Astrocyte (in vitro differentiated cells and primary cell): ENCODE measurements at regions not wholly inside any gene's neighbourhood (a gene's known extent, or its start where the extent isn't known, plus 50 kb on each side); places are given as distances from the start of the nearest gene placed in this dataset.

Source experiments
- DNase-seq: peaks from one replicate; pipeline ENCODE4 v3.0.0-alpha.2; 2010; ENCODE audit warnings: low read depth
- FAIRE-seq: peaks from 2 replicates; lab custom pipeline; 2011; peaks lifted over from hg19 to GRCh38; lab: Jason Lieb, UNC
- H2AFZ ChIP-seq: 2 replicates; pipeline ENCODE4 v1.6.0; 2012; ENCODE audit warnings: low read depth, low read length, inconsistent platforms
- H3K27ac ChIP-seq: 2 replicates; pipeline ENCODE4 v1.5.1; 2011; ENCODE audit warnings: low read depth, low read length, inconsistent platforms
- H3K27me3 ChIP-seq: 2 replicates; pipeline ENCODE4 v1.6.0; 2011; ENCODE audit warnings: low read length, inconsistent platforms; ENCODE audit not compliant: insufficient read depth
- H3K36me3 ChIP-seq: 2 replicates; pipeline ENCODE4 v1.5.1; 2011; ENCODE audit warnings: low read length, inconsistent platforms; ENCODE audit not compliant: insufficient read depth
- H3K4me1 ChIP-seq: 2 replicates; pipeline ENCODE4 v1.5.1; 2011; ENCODE audit warnings: low read length, inconsistent platforms; ENCODE audit not compliant: insufficient read depth
- H3K4me2 ChIP-seq: 2 replicates; pipeline ENCODE4 v1.6.0; 2012; ENCODE audit warnings: low read length, inconsistent platforms
- H3K4me3 ChIP-seq: 2 replicates; pipeline ENCODE4 v1.5.1; 2011; ENCODE audit warnings: low read depth, mild to moderate bottlenecking, low read length, inconsistent platforms; ENCODE audit not compliant: insufficient read depth
- H3K79me2 ChIP-seq: 2 replicates; pipeline ENCODE4 v1.6.0; 2012; ENCODE audit warnings: mild to moderate bottlenecking, low read length, inconsistent platforms; ENCODE audit not compliant: insufficient read depth
- H3K9ac ChIP-seq: 2 replicates; pipeline ENCODE4 v1.6.0; 2012; ENCODE audit warnings: mild to moderate bottlenecking, low read length, inconsistent platforms
- H3K9me3 ChIP-seq: 2 replicates; pipeline ENCODE4 v1.5.1; 2012; ENCODE audit warnings: low read depth, mild to moderate bottlenecking, low read length, inconsistent platforms; ENCODE audit not compliant: insufficient read depth
- H4K20me1 ChIP-seq: 2 replicates; pipeline ENCODE4 v1.6.0; 2012; ENCODE audit warnings: low read length, inconsistent platforms; ENCODE audit not compliant: insufficient read depth
- H3K27ac Mint-ChIP-seq: one replicate; pipeline ENCODE4 v1.8.0; 2021; ENCODE audit warnings: mild to moderate bottlenecking, mixed read lengths; ENCODE audit not compliant: unreplicated experiment
- H3K27me3 Mint-ChIP-seq: one replicate; pipeline ENCODE4 v1.8.0; 2021; ENCODE audit warnings: low read depth, mixed read lengths; ENCODE audit not compliant: unreplicated experiment
- H3K36me3 Mint-ChIP-seq: one replicate; pipeline ENCODE4 v1.8.0; 2021; ENCODE audit warnings: low read depth, mixed read lengths; ENCODE audit not compliant: unreplicated experiment
- H3K4me1 Mint-ChIP-seq: one replicate; pipeline ENCODE4 v1.8.0; 2021; ENCODE audit warnings: low read depth, mixed read lengths; ENCODE audit not compliant: unreplicated experiment
- H3K4me3 Mint-ChIP-seq: one replicate; pipeline ENCODE4 v1.8.0; 2021; ENCODE audit warnings: mild to moderate bottlenecking, moderate library complexity, mixed read lengths; ENCODE audit not compliant: unreplicated experiment
- H3K9me3 Mint-ChIP-seq: one replicate; pipeline ENCODE4 v1.8.0; 2021; ENCODE audit warnings: mild to moderate bottlenecking, mixed read lengths; ENCODE audit not compliant: unreplicated experiment
- EZH2 ChIP-seq: IDR thresholded peaks from 2 replicates; pipeline ENCODE4 v1.6.1; 2012; ENCODE audit warnings: mild to moderate bottlenecking, low read length, inconsistent platforms; ENCODE audit not compliant: insufficient read depth
- TF ChIP-seq, protein P1 (sequence below): IDR thresholded peaks from 2 replicates; pipeline ENCODE4 v1.5.1; 2011; ENCODE audit warnings: low read depth, mild to moderate bottlenecking, inconsistent platforms, low read length, moderate library complexity; ENCODE audit not compliant: insufficient read depth

DNA sequence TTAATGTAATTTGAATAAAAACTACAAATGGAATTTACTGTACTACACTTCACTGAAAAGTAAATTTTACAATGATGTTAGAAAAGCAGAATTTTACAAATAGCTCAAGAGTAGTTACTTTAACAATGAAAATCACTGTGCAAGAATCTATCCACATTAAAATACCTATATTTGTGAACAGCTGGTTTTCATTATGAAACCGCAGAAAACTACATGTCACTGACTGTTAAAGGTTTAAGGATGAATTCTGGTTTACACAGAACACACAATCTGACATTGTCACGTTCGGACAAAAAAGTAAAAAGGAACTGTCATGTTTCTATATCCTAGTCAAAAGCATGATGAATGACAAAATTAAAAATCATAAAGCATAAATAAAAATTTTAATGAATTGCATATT is 415.3 kb upstream of the PRKCQ start:
- Histone ChIP-seq H3K36me3 (no peaks in the 10 kb centered on the region), H3K27me3 (no peaks in the 10 kb centered on the region), H3K4me1 (no peaks in the 10 kb centered on the region), H3K9me3 (no peaks in the 10 kb centered on the region), H3K27ac (no peak overlapping the region), H2AFZ (no peak overlapping the region), H3K4me2 (no peak overlapping the region), H3K9ac (no peak overlapping the region), H3K4me3 (no peak overlapping the region), H3K79me2 (no peaks in the 10 kb centered on the region), H4K20me1 (no peaks in the 10 kb centered on the region)
- FAIRE-seq, result no peak
- no peaks in the 10 kb centered on the region for H3K36me3 Mint-ChIP-seq
- no peak for TF ChIP-seq EZH2
- TF ChIP-seq, protein P1, sequence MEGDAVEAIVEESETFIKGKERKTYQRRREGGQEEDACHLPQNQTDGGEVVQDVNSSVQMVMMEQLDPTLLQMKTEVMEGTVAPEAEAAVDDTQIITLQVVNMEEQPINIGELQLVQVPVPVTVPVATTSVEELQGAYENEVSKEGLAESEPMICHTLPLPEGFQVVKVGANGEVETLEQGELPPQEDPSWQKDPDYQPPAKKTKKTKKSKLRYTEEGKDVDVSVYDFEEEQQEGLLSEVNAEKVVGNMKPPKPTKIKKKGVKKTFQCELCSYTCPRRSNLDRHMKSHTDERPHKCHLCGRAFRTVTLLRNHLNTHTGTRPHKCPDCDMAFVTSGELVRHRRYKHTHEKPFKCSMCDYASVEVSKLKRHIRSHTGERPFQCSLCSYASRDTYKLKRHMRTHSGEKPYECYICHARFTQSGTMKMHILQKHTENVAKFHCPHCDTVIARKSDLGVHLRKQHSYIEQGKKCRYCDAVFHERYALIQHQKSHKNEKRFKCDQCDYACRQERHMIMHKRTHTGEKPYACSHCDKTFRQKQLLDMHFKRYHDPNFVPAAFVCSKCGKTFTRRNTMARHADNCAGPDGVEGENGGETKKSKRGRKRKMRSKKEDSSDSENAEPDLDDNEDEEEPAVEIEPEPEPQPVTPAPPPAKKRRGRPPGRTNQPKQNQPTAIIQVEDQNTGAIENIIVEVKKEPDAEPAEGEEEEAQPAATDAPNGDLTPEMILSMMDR, result no peak
- no peak overlapping the region for H3K27ac Mint-ChIP-seq
- DNase-seq, result no peak
- H3K4me3 Mint-ChIP-seq, result no peak overlapping the region
- peaks cover 3% of the 10 kb centered on the region for H3K4me1 Mint-ChIP-seq
- H3K27me3 Mint-ChIP-seq, result peaks cover 3% of the 10 kb centered on the region
- H3K9me3 Mint-ChIP-seq, result no peaks in the 10 kb centered on the region

DNA sequence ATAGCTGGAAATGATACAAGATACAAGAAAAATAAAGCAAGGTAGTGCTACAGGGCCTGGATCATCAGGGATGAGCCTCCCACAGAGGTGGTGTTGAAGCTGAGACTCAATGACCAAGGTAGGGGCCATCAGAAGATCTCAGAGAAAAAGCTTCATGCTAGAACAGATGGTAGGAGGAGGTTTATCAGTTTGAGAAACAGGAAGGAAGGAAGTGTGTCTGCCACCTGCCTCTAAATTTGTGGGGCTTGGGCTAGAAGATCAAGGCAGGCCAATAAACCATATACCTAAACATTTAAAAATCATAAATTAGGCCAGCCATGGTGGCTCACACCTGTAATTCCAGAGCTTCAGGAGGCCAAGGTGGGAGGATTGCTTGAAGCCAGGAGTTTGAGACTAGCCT is 410.8 kb upstream of the PRKCQ start:
- H3K9me3 Mint-ChIP-seq, result no peaks in the 10 kb centered on the region
- no peak overlapping the region for H3K27ac ChIP-seq
- H2AFZ ChIP-seq, result no peak overlapping the region
- H3K27me3 Mint-ChIP-seq, result no peaks in the 10 kb centered on the region
- no peaks in the 10 kb centered on the region for H3K9me3 ChIP-seq
- H3K79me2 ChIP-seq, result no peaks in the 10 kb centered on the region
- FAIRE-seq, result no peak
- H3K36me3 Mint-ChIP-seq, result no peaks in the 10 kb centered on the region
- no peaks in the 10 kb centered on the region for H3K4me1 ChIP-seq
- TF ChIP-seq, protein P1, result no peak
- no peak for TF ChIP-seq EZH2
- H3K9ac ChIP-seq, result no peak overlapping the region
- H3K4me3 Mint-ChIP-seq, result no peak overlapping the region
- no peak overlapping the region for H3K4me3 ChIP-seq
- H3K36me3 ChIP-seq, result no peaks in the 10 kb centered on the region
- H3K27ac Mint-ChIP-seq, result no peak overlapping the region
- DNase-seq, result no peak
- no peaks in the 10 kb centered on the region for H3K4me1 Mint-ChIP-seq
- H3K4me2 ChIP-seq, result no peak overlapping the region
- no peaks in the 10 kb centered on the region for H4K20me1 ChIP-seq
- H3K27me3 ChIP-seq, result no peaks in the 10 kb centered on the region

DNA sequence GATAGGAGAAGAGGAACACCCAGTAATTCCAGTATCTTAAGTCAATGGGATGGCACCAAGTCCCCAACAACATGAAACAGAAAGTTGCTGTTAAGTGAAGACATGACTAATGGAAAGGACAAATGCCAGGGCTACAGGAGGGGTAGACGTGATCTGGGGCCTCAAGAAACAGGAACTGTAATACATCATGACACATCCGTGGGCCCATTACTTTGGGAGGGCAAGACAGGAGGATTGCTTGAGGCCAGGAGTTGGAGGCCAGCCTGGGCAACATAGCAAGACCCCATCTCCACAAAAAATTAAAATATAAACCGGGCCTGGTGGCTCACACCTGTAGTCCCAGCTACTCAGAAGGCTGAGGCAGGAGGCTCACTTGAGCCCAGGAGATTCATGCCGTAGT is 408.6 kb upstream of the PRKCQ start:
- no peak for FAIRE-seq
- Histone ChIP-seq H3K79me2 (no peaks in the 10 kb centered on the region), H3K4me3 (no peak overlapping the region), H4K20me1 (no peaks in the 10 kb centered on the region), H2AFZ (no peak overlapping the region), H3K9ac (no peak overlapping the region), H3K9me3 (no peaks in the 10 kb centered on the region), H3K4me1 (no peaks in the 10 kb centered on the region), H3K4me2 (no peak overlapping the region), H3K36me3 (no peaks in the 10 kb centered on the region), H3K27me3 (no peaks in the 10 kb centered on the region), H3K27ac (no peak overlapping the region)
- TF ChIP-seq, protein P1, result no peak
- no peak for TF ChIP-seq EZH2
- no peaks in the 10 kb centered on the region for H3K27me3 Mint-ChIP-seq
- no peaks in the 10 kb centered on the region for H3K36me3 Mint-ChIP-seq
- DNase-seq, result no peak
- no peaks in the 10 kb centered on the region for H3K9me3 Mint-ChIP-seq
- no peak overlapping the region for H3K27ac Mint-ChIP-seq
- H3K4me1 Mint-ChIP-seq, result no peaks in the 10 kb centered on the region
- H3K4me3 Mint-ChIP-seq, result no peak overlapping the region
